Fibroblast of peridontal ligament (primary cell): ENCODE measurements at regions not wholly inside any gene's neighbourhood (a gene's known extent, or its start where the extent isn't known, plus 50 kb on each side); places are given as distances from the start of the nearest gene placed in this dataset.
"Not testable (repeated sequence)": the region's sequence is repeated elsewhere in the genome, so short reads cannot be mapped to it uniquely, and the experiment has no call there.

Experiments used
- DNase-seq: peaks from one replicate; pipeline ENCODE4 v3.0.0-alpha.2; 2010; ENCODE audit errors: extremely low read depth

DNA sequence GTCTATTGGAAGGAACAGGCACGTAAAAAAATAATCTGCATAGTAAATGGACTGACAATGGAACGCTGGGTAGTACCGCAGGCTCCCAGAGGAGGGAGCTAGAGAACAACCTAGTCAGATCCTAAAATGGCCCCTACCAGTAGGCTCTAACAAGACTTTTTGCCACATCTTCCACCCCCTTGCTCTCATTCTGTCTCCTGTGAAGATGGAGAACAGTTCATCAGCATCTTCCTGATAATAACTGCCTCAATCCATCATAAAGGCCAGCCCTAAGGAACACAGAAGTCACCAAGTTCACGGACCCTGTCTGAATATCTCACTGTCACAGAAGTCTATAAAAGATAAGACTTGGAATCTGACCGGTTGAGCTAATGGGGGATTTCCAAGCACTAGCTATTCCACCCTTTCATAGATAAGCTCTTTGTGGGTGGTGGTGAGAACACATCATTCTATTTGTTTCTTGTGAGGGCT is 133.4 kb downstream of the SLC1A3 start:
- DNase-seq = peak; percentile 63

DNA sequence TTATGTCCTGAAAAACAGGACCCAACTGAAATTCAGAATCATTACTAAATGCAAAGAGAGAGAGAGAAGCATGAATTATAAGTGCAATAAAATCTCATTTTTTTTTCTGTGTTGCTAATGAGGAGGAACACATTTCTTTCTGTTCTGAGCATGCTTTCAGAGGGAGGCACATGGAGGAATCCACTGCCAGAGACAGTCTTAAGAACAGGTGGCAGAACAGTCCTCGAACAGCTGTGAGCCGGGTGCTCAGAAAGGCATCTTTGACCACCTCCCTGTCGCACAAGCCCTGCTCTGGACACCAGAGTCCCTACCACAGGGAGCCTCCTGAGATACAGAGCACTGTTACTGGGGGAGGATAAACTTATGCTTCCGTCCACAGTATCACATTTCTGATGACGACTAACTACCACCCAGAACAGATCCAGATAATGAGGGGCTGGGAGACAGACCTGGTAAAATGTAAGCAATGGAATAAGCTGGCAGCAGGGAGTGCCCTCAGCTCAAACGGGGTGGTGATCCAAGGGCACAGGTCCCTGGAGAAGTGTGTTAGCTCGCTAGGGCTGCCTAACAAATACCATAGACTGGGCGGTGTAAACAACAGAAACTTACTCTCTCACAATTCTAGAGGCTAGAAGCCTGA is 134.0 kb downstream of the SLC1A3 start:
- no peak for DNase-seq

- no peak for DNase-seq
These were observed 134.7 kb downstream of the SLC1A3 start for GRCh38 chr5:36741128-36741527.

- DNase-seq = peak; percentile 63
These were observed 132.4 kb upstream of the NIPBL start for GRCh38 chr5:36743891-36744772.

DNA sequence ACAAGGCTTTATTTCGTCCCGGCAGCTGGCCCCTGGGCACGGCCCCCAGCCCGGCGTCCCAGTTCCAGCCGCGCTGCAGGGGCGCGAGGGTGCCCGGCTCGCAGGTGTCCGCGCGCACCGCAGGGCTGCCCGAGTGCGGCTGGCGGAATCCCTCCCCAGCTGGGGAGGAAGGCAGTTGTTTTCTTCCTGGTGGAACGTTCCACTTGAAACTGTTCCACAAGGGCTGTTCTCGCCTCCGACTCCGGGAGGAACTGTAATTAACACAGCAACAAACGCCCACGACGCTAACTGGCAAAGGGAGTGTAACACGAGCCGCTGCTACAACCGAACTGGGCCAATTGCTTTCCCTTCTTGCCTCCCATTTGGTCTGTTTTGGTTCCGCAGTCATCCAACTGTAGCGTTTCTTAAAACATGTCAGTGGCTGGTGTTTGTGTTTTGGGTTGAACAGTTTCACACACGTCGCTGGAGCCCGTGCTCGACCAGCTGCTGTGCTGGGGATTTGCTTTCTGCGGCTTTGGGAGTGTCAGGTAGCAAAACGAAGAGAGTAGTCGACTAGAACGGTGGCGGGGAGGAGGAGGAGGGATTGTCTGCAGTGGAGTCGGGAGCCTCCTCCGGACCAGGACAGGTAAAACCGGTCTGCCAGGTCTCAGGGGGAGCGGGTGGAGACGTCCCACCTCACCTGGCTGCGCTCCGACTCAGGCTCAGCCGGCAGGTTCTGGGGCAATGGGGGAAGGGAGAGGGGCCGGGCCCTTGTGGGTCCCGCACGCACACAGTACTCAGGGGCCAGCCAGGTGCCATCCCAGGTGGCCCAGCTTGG is 131.6 kb upstream of the NIPBL start:
- peak; percentile 47 for DNase-seq

DNA sequence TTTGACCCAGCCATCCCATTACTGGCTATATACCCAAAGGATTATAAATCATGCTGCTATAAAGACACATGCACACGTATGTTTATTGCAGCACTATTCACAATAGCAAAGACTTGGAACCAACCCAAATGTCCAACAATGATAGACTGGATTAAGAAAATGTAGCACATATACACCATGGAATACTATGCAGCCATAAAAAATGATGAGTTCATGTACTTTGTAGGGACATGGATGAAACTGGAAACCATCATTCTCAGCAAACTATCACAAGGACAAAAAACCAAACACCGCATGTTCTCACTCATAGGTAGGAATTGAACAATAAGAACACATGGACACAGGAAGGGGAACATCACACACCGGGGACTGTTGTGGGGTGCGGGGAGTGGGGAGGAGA is 128.8 kb upstream of the NIPBL start:
- DNase-seq = not testable (repeated sequence)

DNA sequence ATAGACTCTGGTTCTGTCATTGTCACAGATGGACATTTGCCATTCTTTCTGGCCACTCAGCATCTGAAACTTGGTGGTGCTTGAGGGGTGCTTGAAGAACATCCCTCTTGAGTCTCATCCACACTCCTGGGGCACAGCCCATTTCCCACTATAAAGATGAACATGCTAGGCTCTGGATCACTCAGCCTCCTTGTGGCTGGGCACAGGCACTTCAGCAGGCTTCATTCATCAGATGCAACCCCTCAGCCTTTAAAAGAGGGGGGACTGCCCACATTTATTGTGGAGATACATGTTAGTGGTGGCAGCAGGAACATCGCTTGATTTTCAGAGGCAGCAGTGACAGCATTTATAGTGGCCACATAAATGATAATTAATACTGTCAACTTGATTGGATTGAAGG is 124.7 kb upstream of the NIPBL start:
- no peak for DNase-seq

GRCh38 chr5:36755342-36755741 is 121.2 kb upstream of the NIPBL start:
- DNase-seq = no peak

- DNase-seq = no peak
These were observed 120.6 kb upstream of the NIPBL start for GRCh38 chr5:36755920-36756488.

DNA sequence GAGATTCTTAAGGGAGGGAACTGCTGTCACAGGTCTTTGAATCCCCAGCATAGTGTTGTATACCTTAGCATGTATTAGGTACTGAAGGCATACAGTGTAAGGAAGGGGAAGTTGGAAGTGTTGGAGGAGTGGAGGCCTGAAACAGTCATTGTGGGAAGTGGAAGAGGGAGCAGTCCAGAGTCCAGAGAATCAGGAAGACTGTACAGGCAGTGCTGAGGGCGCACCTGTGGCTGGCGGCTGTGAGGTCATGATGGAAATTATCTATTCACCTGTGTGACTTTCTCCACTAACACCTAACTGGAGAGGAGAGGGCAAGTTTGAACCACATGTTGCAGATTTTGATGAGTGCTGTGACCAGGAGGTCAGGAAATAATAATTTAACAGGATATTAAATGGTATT is 119.7 kb upstream of the NIPBL start:
- DNase-seq = no peak

DNA sequence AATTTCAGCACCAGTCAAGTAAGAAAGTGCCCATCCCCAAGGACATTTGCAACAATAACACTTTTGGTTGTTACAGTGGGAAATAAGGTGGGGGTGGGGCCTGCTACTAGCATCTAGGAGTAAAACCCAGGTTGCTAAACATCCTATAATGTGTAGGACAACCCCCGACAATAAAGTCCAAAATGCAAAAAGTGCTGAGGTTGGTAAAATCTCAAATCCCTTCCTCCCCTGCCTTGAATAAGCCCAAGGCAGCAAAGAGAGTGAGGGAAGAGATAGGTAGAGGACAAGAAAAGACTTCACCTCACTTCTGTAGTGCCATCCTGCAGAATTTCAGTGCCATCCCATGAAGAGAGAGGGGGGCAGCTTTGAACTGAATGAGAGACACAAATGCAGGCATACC is 117.5 kb upstream of the NIPBL start:
- no peak for DNase-seq

GRCh38 chr5:36763454-36763853 is 113.1 kb upstream of the NIPBL start:
- DNase-seq = no peak

- no peak for DNase-seq
These were observed 110.7 kb upstream of the NIPBL start for GRCh38 chr5:36765876-36766275.

- DNase-seq = no peak
These were observed 109.6 kb upstream of the NIPBL start for GRCh38 chr5:36766981-36767380.

- DNase-seq = no peak
These were observed 108.1 kb upstream of the NIPBL start for GRCh38 chr5:36768450-36768849.

GRCh38 chr5:36769129-36769770 is 107.3 kb upstream of the NIPBL start:
- no peak for DNase-seq

GRCh38 chr5:36770125-36770524 is 106.4 kb upstream of the NIPBL start:
- DNase-seq = no peak

DNA sequence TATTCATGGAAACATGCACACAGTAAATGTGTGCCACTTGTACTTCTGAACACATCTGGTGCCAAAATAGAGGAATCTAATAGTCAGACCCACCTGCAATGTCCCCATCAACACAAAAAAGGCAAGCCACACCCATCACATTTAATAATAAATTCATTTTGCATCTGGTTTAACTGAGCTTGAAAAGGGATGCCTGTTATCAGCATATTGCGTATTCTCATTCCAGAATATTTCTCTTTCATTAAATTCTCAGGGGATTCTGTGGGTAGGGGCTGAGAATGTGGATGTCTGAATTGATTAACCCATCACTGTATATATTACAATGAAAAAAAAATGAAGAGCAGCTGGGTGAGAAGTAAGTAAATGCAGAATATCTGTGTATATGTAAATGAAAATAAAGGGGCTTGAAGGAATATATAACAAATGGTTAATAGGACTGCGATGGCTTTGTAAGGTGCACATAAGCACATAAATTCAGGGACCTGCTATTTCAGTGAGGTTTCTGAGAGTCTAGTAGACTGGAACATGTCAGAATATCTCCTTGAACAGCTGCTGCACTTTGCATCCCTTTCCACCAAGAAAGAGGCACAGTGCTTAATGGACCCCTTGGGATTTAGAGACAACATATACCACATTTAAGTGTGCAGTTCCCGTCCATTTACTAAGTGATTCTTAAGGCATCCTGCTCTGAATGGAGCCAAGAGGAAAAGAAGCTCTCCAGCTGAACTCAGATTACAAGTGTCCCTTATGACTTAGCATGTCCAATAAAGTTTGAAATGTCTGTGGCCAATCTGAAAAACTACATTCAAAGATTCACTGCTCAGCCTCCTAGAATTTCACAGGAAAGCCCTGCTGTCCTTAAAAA is 104.1 kb upstream of the NIPBL start:
- no peak for DNase-seq

DNA sequence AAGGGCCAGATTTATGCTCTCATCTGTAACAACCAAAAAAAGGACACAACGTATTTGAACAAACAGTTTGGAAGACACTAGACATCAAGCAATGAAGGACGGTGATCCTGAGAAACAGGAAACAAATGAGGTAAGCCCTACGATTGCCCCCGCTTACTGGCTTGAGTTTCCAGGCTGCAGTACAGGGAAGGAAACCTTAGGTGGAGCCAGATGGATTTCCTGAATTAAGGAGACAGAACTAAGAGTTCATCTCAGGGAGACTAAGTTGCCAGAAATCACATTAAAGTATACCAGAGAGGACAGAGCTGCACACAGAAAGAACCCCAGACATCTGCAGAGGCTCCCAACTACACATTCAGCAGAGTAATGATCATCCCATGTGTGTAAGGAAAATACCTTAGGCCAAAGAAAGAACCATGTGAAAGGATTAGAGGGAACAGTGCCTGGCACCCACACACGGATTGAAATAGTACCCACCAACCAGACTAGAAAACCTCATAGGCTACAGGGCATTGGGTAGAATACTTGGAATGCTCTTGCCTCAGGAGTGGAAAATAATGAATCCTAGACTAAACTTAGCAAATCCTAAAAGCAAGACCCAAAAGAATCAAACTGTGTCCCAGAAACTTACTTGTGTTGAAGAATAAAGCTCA is 99.3 kb upstream of the NIPBL start:
- peak; percentile 24 for DNase-seq

DNA sequence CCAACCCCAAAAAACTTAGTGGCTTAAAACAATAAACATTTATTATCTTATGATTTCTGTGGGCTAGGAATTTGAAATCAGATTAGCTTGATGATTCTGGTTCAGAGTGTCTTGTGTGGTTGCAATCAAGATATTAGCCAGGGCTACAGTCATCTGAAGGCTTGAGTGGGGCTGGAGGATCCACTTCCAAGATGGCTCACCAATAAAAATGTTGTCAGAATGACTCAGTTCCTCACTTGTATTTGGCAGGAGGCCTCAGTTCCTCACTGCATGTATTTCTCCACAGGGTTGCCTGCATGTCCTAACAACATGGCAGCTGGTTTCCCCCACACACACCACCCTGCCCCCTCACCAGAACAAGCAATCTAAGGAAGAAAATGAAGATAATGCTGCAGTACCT is 98.2 kb upstream of the NIPBL start:
- no peak for DNase-seq
